Left renal pelvis (tissue), 4 donors: ENCODE measurements at regions not wholly inside any gene's neighbourhood (a gene's known extent, or its start where the extent isn't known, plus 50 kb on each side); places are given as distances from the start of the nearest gene placed in this dataset.
"Not testable (repeated sequence)": the region's sequence is repeated elsewhere in the genome, so short reads cannot be mapped to it uniquely, and the experiment has no call there.

ENCODE experiments used
- DNase-seq, 4 donors: peaks; one replicate each; pipeline ENCODE4 v3.0.0-alpha.2; 2013; ENCODE audit warnings: low read depth in 4 of 4, low spot score in 3 of 4

DNA sequence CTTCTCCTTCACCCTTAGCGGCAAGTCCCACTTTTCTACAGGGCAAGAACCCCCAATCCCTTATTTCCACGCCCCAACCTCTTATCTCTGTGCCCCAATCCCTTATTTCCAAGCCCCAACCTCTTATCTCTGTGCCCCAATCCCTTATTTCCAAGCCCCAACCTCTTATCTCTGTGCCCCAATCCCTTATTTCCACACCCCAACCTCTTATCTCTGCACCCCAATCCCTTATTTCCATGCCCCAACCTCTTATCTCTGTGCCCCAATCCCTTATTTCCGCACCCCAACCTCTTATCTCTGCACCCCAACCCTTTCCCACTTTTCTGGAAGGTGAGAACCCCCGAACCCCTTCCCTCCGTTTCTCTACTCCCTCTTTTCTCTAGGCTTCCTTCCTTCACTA is 116.1 kb upstream of the GJE1 start:
- DNase-seq, result not testable (repeated sequence)

DNA sequence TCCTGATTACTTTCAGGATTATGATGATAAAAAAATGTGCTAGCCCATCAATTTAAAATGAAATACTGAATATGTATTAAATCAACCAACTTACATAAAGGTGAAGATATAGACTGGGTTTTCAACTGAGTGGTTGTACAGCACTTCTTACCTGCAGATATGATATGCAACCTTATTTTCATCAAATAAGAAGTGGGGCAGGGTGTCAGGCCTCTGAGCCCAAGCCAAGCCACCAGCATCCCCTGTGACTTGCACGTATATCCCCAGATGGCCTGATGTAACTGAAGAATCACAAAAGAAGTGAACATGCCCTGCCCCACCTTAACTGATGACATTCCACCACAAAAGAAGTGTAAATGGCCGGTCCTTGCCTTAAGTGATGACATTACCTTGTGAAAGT is 117.3 kb upstream of the GJE1 start:
- DNase-seq, result not testable (repeated sequence)

DNA sequence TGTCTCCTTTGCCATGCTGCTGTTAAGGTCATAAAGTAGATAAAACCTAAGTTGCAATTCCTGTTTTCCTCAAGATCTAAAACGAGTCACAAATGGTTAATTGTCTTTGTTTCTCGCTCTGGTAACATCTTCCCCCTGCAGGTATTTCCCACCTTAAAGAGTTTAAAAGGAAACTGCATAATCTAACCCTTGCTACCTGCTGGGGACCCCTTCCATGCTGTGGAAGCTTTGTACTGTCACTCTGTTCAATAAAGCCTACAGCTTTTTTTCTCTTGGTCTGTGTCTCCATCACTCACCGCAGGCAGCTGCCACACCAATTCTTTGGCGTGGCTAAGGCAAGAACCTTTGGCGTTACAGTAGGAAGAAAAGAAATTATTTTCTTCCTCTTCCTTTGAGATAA is 117.7 kb upstream of the GJE1 start:
- no peak for DNase-seq

DNA sequence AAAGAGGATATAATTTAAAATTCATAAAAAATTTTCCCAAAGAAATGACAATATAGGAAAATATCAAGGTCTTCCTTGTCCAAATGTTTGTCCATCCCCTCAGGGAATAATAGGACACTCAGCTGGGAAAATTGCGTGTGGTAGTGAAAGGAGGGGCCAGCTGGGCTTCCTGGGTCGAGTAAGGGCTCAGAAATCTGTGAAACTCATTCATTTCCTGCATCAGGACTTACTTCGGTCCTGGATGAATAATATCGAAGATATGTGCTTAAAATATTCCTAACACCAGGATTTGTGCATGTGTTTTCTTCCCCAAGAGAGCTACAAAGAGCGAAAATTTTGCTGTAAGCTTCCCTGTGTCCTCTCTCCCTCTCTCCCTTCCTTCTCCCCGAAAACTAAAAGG is 118.2 kb upstream of the GJE1 start:
- DNase-seq, result no peak

DNA sequence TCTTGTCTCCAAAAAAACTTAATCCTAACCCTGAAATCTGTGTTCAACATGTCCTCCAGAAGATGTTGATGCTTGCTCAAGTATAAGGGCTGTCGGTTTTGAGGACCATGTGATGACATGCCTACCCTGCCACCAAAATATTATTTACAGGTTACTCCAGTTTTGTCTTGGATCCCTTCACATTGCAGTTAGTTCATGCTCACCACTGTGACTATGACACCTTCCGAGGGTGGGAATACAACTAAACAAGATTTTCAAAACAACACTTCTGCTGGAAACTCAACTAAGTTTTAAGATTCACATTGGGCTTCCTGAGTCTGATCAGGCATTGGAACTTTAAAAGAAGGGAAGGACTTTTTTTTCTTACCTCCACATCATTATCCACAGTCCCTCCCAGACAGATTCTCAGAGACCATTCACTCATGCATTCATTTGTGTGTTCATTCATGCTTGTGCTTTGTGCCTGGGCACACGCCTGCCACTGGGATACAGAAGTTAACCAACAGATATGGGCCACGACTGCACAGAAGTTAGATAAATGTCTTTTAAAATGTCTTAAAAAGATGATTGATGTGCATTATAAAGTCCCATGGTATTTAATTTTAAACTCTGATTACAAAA is 118.7 kb upstream of the GJE1 start:
- no peak for DNase-seq

DNA sequence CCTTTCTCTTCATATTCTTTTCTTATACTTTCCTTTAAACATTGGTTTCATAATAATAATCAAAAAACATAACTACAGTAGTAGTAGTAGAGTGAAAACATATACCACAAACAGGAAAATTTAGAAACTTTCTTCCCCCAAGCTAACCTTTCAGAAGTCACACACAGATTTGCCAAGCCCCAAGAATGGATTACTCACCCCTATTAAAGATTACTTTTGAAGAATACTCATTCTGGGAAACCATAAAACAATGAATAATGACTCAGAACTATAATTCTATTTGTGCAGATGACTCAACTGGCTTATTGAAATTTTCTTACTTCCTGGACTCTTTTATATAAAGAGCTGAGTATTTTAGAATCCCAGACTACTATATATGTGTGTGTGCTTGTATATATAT is 119.4 kb upstream of the GJE1 start:
- DNase-seq, result no peak

DNA sequence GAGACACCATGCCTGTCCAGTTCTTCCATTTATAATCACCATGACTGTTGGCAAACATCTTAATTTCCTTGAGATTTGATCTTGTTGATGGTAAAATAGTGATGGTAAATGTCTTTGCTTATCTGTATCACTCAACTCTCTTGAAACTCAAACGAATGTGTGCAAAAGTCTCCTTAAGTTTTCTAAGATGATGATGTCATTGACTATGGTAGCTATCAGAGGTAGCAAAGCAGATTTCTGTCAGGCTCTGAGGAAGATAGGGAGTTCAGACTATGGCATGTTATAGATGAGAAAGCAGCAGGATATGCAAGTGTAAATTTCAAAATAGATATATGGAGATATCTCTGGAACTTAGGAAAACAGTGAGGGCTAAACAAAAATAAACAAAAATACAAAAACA is 121.0 kb upstream of the GJE1 start:
- DNase-seq, result no peak

DNA sequence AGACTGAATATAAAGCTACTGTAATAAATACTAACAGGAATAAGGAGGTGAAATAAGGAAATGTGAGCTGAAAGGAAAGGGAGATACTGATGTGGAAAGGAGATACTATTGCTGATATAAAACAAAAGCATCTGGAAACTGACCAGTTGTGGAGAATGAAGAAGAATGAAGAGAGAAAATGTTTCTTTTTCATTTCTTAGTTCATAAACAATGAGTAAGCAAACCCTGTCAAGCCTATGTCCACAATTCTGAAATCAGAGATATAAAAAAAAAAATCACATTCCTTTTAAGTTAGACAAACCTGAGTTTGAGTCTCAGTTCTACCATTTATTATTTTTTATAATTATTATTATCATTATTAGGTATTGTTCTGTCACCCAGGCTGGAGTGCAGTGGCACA is 121.6 kb upstream of the GJE1 start:
- no peak for DNase-seq

DNA sequence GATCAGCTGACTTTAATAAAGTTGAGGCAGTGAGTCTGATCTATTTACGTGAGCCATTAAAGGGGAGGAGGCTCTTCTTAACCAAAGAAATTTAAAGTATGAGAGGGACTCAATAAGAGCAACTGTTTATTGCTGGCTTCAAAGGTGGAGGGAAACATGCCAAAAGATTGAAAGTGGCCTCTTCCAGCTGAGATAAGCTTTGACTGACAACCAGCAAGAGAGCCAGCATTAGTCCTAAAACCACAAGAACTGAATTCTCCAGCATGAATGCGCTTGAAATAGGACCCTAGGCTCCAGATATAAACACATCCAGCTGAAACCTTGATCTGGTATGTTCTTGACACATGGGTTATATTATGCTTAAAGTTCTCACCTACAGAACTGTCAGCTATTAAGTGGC is 123.1 kb upstream of the GJE1 start:
- no peak for DNase-seq

DNA sequence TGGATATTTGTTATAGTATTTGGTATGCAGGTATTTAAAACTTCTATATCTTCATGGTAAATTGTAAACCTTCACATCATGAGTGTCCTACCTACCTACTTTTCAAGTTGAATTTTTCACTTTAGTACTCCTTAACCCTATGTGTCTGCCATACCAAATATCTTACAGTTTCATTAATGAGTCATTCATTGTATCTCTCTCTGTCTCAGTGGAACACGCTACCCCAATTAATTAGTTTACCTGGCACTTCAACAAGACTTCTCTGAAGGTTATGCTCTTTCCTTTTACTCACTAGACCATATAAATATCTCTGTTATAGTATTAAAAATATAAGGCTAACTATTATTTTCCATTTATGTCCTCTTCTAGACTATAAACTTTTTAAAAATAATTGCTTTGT is 123.9 kb upstream of the GJE1 start:
- DNase-seq, result no peak

DNA sequence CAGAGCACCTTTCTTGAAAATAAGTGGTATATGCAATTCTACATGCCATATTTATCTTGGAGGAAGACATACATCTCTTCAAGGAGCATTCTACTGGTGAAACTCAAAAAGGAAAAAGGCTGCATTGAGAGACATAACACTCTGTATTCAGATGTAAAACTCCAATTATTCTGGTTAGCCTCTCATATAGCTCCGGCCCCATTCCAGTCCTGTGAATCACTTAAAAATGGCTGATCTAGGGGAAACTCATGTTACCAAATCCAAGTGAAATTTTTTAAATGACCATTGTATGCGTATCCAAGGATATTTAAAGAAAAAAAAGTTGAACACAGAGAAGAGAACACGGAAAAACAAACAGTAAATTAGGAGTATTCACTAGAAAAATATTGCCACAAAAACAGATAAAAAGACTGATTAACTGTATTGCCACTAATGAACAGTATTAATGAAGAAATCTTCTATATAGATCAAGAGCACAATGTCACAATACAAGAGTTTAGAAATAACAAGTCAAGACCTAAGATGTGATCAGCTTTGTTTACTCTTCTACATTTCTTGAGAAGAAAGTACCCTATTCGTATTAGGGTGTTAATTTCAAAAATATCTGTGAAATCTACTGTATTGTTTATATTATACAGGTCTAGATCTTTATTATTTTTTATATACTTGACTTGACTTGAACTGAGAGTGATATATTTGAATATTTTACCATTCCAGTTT is 124.5 kb upstream of the GJE1 start:
- no peak for DNase-seq

DNA sequence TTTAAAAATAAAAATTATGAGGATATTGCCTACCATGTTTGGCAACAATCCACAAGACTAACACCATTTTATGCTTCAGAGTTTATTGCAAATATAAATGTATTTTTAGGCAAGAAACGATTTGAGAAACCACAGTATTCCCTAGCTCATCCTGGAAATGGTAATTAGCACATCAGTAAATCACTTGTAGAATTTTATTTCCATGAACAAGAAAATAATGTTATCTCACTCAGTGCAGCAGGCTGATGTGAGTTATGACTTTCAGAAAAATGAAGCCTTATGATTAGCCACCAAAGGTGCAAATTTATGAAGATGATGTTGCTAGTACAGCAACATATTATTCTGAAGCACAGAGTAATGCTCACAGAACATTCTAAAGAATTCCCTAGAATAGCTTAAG is 127.7 kb upstream of the GJE1 start:
- DNase-seq, result no peak

DNA sequence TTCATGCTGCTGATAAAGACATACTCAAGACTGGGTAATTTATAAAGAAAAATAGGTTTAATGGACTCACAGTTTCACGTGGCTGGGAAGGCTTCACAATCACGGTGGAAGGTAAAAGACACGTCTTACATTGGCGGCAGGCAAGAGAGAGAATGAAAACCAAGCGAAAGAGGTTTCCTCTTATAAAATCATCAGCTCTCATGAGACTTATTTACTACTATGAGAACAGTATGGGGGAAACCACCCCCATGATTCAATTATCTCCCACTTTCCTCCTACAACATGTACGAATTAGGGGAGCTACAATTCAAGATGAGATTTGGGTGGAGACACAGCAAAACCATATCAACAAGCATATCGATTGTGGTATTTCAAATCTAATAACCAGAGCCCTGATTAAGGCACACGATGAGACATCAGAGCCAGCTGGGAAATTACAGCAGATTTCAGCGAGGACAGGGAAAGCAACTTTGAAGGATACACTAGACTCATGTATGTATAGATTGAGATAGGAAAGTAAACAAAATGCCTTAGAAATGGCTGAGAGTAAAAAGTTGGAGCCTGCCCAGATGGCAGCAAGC is 129.8 kb upstream of the GJE1 start:
- DNase-seq, result no peak

DNA sequence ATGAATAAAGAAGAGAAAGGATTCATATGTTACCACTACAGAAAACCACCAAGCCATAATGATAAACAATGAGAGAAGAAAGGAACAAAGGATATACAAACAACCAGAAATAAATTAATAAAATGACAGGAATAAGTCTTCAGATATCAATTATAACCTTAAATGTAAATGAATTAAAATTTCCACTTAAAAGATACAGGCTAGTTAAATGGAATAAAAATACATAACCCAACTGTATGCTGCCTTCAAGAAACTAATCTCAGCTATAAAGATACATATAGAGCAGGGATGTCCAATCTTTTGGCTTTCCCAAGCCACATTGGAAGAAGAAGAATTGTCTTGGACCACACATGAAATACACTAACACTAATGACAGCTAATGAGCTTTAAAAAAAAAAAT is 135.9 kb upstream of the GJE1 start:
- DNase-seq, result no peak

DNA sequence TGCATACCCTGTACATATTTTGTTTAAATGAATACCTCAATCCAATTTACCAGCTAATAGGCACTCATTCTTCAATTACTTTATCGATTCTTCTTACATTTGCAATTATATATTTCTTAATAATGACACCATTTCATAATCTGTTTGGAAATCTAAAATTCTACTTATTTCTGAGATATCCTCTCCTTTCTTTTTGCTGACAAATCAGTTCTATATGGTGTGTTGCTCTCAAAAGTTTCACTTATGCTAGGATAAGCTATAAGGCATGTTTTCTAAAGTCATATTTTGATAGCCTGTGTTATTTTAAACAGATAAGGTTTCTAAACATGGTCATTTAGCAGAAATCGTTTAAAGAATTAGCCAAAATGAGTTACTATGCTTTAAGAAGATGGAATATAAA is 140.6 kb upstream of the GJE1 start:
- no peak for DNase-seq

DNA sequence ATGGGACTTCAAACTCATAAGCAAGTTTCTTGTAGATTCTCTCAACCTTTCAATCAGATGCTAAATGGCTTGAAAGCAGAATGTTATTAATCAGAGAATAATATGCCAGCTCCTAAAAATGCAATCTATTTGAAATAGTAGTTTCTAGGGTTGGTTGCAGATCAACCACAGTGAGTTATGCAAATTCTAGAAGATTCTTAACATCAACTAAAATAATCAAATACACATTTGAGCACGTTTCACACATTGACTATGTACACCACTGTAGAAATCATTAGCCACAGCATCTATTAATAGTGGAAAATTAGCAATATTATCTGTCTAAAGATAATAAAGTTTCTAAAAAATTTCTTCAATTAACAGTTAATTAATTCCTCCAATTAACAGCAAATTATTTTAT is 141.9 kb upstream of the GJE1 start:
- DNase-seq, result no peak

DNA sequence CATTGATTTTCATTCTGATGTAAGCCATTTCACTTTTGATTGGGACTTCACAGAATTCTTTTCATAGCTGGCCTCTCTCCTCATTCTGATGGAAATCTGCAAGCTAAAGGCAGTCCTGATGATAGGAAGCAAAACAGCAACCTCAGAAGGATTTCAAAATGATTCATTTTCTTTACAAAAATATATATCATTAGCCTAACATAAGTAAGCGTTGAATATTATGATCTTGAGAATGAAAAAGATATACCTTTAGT is 143.1 kb upstream of the GJE1 start:
- DNase-seq, result no peak

DNA sequence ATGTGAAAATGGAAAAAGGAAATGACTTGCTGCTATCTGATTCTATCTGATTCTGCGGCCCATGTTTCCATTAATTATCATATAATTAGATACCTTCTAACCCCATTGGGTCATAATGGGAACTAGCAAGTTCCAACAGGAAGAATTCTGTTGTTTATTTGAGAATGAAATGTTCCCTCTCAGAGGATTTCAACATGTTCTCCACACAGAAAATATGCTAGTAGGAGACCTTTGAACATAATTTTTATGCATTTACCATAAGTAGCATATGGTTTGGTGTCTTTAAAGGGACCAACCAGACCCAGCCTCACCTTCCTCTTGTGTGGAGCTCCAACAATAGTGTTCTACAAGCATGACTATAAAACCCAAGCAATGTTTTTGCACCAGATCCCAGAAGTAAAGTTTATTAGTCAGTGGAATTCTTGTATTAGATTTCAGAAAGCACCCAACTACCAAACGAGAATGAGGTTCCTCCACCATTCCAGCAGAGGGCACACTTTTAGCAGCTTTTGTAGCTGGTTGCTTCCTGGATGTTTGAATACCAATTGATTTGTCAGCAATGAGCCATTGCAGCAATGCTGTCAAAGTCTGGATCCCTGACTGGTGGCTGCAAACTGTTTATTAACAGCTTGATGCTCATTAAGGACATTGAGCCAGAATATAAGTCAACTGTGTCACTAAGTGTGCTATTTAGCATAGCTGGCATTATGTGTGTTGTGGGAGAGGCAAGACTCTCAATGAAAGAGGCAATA is 143.6 kb upstream of the GJE1 start:
- DNase-seq, result no peak

DNA sequence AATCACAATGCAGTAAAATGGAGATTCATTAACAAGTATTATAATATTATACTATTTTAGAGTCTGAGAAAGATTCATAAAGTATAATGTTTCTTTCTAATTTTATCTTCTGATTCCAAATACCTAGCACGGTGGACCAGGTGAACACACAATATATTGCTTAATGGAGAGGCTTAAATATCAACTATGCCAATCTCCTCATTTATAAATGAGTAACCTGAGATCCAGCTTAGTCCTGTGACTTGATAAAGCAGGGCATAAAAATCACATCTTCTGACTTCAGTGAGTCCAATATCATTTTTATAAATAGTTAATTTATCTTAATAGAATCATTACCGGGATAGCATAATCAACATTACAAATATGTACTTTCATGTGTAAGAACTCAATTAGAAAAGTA is 144.4 kb upstream of the GJE1 start:
- DNase-seq, result no peak

DNA sequence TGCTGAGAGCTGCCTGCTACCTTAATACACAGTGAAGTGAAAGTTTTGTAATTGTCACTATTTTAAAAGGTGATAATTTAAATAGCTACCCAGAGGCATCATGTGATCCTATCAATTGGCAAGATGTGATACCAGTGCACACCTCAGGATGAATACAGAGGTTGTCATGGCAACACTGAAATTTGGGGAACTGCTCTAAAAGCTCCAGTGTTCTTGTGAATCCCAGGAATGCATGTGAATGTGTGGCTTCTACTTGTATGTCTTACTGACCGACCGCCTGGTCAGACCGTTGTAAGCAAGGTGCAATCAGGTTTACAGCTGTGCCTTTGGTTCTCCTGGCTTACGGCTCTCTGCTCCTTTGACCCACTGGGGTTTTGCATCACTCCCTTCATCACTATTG is 146.3 kb upstream of the GJE1 start:
- DNase-seq, result no peak

DNA sequence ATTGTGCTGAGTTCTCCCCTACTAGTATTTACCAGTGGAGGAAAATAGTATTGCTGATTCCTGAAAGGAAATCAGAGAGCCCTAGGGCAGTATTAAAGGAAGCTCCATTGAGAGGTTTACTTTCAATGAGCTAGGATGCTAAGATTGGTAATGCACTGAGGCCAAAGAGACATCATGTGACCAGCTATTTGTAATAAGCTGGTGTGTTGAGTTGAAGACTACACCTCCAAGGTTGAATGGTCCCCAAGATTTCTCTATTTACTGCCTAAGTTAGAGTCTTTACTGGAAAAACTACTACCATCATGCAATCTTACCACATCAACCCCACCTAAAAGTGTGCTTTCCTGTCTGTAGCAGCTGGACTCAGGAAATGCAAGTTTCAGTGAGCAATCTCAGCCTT is 151.5 kb upstream of the GJE1 start:
- DNase-seq, result no peak

DNA sequence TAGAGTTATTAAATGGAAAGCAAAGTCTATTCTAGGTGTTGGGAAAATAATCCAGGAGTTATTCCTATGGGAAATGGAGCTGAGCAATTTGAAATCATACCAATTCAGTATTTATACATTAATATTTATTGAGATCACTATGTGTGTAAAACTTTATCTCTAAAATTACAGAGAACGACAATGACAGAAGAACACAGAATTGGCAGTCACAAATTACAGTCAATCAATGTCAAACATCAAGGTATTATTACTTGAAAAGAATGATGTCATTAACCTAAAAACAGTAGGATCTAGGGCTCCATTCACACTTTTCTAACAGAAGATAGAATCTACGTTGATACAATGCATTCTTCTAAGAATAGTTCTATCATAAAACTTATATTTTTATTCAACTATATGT is 154.9 kb upstream of the GJE1 start:
- no peak for DNase-seq
